ENCODE measurements at regions not wholly inside any gene's neighbourhood (a gene's known extent, or its start where the extent isn't known, plus 50 kb on each side); places are given as distances from the start of the nearest gene placed in this dataset.

DNA sequence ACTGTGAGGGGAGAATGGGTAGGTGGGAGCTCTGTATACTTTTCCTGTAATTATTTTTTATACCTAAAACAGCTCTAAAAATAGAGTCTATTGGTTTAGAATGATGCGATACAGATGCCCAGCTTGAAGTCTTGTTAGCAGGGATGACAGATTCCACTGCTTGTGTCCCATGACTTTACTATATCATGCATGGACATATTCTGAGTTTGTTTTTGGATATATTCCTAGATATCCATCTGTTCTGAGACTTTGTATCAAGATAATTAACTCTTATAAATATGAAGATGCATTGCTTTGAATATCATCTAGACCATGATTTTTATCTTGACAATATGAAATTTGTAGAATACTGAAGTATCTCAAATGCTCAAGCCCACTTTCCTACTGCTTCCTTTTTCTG is 1058.1 kb downstream of the RAPGEF2 start:
- H3K4me3 ChIP-seq (ENCODE audit: low read depth, low read length) = no peak overlapping the region
- no peak for DNase-seq (ENCODE audit: low read depth)
- no peak for TF ChIP-seq CTCF (IDR thresholded peaks at IDR 0.05; ENCODE audit: insufficient read depth, low read length)

- no peak for DNase-seq (ENCODE audit: low read depth)
- no peak overlapping the region for H3K4me3 ChIP-seq (ENCODE audit: low read depth, low read length)
- TF ChIP-seq CTCF (IDR thresholded peaks at IDR 0.05; ENCODE audit: insufficient read depth, low read length) = no peak
These were observed 1072.3 kb downstream of the RAPGEF2 start for GRCh38 chr4:160175064-160175643.

DNA sequence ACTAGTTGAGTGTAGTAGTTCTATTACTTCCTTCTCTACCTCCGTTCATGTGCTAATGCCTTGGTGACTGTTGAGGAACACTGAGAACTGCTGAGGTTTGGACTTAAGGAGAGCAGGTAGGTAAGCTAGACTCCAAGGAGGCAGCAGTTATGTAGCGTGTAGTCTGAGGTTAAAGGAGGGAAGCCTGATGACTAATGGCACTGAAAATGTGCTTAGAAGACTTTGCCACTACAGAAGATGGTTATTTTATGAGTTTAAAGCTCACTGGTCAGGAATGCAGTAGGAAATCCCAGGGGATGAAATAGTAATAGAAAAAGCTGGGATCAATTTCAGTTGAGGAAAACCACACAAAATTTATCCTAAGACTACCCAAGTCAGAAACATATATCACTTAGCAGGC is 1077.3 kb downstream of the RAPGEF2 start:
- no peak for DNase-seq (ENCODE audit: low read depth)
- no peak overlapping the region for H3K4me3 ChIP-seq (ENCODE audit: low read depth, low read length)
- no peak for TF ChIP-seq CTCF (IDR thresholded peaks at IDR 0.05; ENCODE audit: insufficient read depth, low read length)

DNA sequence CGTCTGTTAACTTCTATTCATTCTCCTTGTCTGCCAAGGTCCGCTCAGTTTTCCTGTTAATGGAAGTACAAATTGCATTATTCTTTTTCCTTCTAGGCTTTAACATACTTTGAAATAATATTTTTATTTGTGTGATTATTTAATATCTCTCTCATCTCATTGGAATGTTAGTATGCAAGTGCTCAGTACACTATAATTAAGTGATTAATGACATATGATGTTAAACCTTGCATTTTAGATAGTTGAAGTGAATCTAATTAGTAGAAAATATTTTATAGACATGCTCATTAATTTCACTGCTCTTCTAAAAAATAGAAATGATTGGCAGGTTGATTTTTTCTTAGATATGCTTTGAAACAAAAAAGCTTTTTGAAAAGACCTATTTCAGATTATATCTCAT is 1079.8 kb downstream of the RAPGEF2 start:
- no peak overlapping the region for H3K4me3 ChIP-seq (ENCODE audit: low read depth, low read length)
- DNase-seq (ENCODE audit: low read depth) = no peak
- TF ChIP-seq CTCF (IDR thresholded peaks at IDR 0.05; ENCODE audit: insufficient read depth, low read length) = no peak

- H3K4me3 ChIP-seq (ENCODE audit: low read depth, low read length) = no peak overlapping the region
- TF ChIP-seq CTCF (IDR thresholded peaks at IDR 0.05; ENCODE audit: insufficient read depth, low read length) = no peak
- no peak for DNase-seq (ENCODE audit: low read depth)
These were observed 1082.0 kb downstream of the RAPGEF2 start for GRCh38 chr4:160184884-160185283.

DNA sequence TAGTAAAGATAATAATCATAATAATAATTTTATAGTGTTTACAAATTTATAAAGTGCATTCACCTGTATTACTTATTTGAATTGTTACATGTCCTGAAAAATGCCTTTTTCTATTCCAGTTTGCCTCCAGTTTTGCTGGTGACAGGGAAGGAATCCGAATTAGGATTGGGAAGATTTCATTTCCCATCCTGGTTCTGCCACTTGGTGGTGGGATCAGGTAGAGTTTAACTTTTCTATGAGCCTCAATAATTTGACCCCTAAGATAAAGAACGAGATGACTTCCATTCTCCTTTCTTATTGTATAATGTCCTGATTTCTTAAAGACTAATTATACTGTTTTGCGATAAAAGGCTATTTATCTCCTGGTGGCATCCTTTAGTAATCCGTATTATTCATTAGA is 1090.9 kb downstream of the RAPGEF2 start:
- no peak for DNase-seq (ENCODE audit: low read depth)
- TF ChIP-seq CTCF (IDR thresholded peaks at IDR 0.05; ENCODE audit: insufficient read depth, low read length) = no peak
- H3K4me3 ChIP-seq (ENCODE audit: low read depth, low read length) = no peak overlapping the region

- no peak overlapping the region for H3K4me3 ChIP-seq (ENCODE audit: low read depth, low read length)
- no peak for TF ChIP-seq CTCF (IDR thresholded peaks at IDR 0.05; ENCODE audit: insufficient read depth, low read length)
- no peak for DNase-seq (ENCODE audit: low read depth)
These were observed 1091.8 kb downstream of the RAPGEF2 start for GRCh38 chr4:160194716-160195115.

Measured in fibroblast of the aortic adventitia (primary cell).